Suprapubic skin (tissue), 4 donors: ENCODE measurements at regions not wholly inside any gene's neighbourhood (a gene's known extent, or its start where the extent isn't known, plus 50 kb on each side); places are given as distances from the start of the nearest gene placed in this dataset.

Experiments
- DNase-seq, 2 donors: peaks; one replicate each; pipeline ENCODE4 v3.0.0-alpha.2; 2019; ENCODE audit warnings: low spot score in 2 of 2
- H3K27ac ChIP-seq: fragments of 200-600 bp; sonication (generic); one replicate; pipeline ENCODE4 v1.5.1; 2019
- H3K27me3 ChIP-seq: fragments of 200-600 bp; sonication (generic); one replicate; pipeline ENCODE4 v1.5.1; 2019
- H3K36me3 ChIP-seq: fragments of 200-600 bp; sonication (generic); one replicate; pipeline ENCODE4 v1.5.1; 2019
- H3K4me1 ChIP-seq: fragments of 200-600 bp; sonication (generic); one replicate; pipeline ENCODE4 v1.5.1; 2019
- H3K4me3 ChIP-seq: fragments of 200-600 bp; sonication (generic); one replicate; pipeline ENCODE4 v1.5.1; 2019; ENCODE audit warnings: mild to moderate bottlenecking
- H3K9me3 ChIP-seq: fragments of 200-600 bp; sonication (generic); one replicate; pipeline ENCODE4 v1.5.1; 2019
- EP300 ChIP-seq: sonication (generic); formaldehyde crosslinking; IDR thresholded peaks from one replicate; pipeline ENCODE4 v1.6.1; 2017; ENCODE audit warnings: antibody characterized with exemption
- POLR2A ChIP-seq, 2 donors: fragments of 450-650 bp; IDR thresholded peaks; one replicate each; pipeline ENCODE4 v1.6.1; 2017; ENCODE audit warnings: antibody characterized with exemption in 2 of 2, mild to moderate bottlenecking in 2 of 2, moderate library complexity in 2 of 2
- POLR2AphosphoS5 ChIP-seq, 3 donors: sonication (generic); formaldehyde crosslinking; IDR thresholded peaks; one replicate each; pipeline ENCODE4 v1.6.1; 2017; ENCODE audit warnings: antibody characterized with exemption in 3 of 3
- WGBS: methylation state at CpG from one replicate; pipeline ENCODE4 v1.1.5; 2018; 5-methylcytosine and 5-hydroxymethylcytosine counted together
- TF ChIP-seq, protein P1 (sequence below), 2 donors: fragments of 200-600 bp in 1 of 2; fragments of 450-650 bp in 1 of 2; sonication (generic) in 1 of 2; IDR thresholded peaks; one replicate each; pipeline ENCODE4 v1.5.1; 2016 to 2019; ENCODE audit warnings: antibody characterized with exemption in 2 of 2, mild to moderate bottlenecking in 1 of 2, moderate library complexity in 1 of 2

DNA sequence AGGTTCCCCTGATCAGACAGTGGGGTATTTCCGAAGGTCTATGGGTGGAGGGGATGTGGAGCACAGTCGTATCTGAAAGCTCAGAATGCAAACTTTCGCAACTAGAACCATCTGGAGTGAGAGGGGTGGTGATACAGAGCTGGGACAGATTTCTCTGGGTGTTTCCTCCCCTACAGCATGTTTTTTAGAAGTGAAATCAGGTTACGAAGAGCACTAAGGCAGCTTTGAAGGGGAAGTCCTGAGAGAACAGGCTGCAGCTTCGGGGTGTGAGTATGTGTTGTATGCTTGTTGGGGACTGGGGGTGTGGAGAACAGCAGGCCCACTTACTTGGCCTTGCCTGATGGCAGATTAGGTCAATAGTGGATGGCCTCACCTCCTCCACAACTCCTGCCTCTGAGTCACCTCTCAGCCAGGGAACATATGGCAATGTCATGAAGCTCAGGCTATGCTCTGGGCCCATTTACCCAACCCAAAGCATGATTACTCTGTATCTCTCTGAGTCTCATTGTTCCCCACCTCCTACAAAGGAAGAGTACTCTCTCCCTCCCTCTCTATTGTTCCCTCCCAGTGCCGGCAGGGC lies 107.2 kb upstream of the RASGRP1 start:
- 70% methylated on average over 6 of the region's 6 CpGs for WGBS
- no peaks in the 10 kb centered on the region for H3K9me3 ChIP-seq
- no peaks in the 10 kb centered on the region for H3K36me3 ChIP-seq
- H3K4me3 ChIP-seq: no peak overlapping the region
- DNase-seq: no peak
- H3K27me3 ChIP-seq: no peaks in the 10 kb centered on the region
- H3K27ac ChIP-seq: peak overlapping the region; percentile 7
- TF ChIP-seq POLR2AphosphoS5 (IDR thresholded peaks at IDR 0.05) (no peak), EP300 (no peak)
- TF ChIP-seq, protein P1, sequence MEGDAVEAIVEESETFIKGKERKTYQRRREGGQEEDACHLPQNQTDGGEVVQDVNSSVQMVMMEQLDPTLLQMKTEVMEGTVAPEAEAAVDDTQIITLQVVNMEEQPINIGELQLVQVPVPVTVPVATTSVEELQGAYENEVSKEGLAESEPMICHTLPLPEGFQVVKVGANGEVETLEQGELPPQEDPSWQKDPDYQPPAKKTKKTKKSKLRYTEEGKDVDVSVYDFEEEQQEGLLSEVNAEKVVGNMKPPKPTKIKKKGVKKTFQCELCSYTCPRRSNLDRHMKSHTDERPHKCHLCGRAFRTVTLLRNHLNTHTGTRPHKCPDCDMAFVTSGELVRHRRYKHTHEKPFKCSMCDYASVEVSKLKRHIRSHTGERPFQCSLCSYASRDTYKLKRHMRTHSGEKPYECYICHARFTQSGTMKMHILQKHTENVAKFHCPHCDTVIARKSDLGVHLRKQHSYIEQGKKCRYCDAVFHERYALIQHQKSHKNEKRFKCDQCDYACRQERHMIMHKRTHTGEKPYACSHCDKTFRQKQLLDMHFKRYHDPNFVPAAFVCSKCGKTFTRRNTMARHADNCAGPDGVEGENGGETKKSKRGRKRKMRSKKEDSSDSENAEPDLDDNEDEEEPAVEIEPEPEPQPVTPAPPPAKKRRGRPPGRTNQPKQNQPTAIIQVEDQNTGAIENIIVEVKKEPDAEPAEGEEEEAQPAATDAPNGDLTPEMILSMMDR (IDR thresholded peaks at IDR 0.05): no peak
- H3K4me1 ChIP-seq: no peaks in the 10 kb centered on the region

DNA sequence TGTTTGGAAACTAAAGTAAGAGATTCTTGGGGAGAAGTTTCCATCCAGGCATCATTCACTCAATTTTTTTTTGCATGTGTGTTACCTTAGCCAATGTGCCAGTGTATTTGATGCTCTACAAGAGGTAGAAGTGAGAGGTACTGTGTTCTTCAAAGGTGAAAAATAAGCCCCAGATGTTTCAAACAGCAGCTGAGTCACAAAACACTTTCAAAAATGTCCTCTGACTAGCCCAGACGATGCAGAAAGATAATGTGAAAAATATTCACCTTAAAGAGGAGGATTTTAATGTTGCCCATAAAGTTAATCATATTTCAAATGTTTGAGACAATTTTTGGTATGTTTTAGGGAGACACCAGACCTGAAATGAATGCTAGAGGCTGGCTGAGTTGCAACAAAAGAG lies 107.7 kb upstream of the RASGRP1 start:
- Histone ChIP-seq H3K9me3 (no peaks in the 10 kb centered on the region), H3K4me1 (no peaks in the 10 kb centered on the region), H3K27me3 (no peaks in the 10 kb centered on the region), H3K27ac (no peak overlapping the region), H3K4me3 (no peak overlapping the region), H3K36me3 (no peaks in the 10 kb centered on the region)
- 80% methylated on average over 1 of the region's 1 CpG for WGBS
- TF ChIP-seq, protein P1 (IDR thresholded peaks at IDR 0.05): no peak
- TF ChIP-seq POLR2AphosphoS5 (IDR thresholded peaks at IDR 0.05): no peak
- no peak for TF ChIP-seq POLR2A (IDR thresholded peaks at IDR 0.05)
- TF ChIP-seq EP300: no peak
- no peak for DNase-seq

GRCh38 chr15:38672814-38673670 lies 108.4 kb upstream of the RASGRP1 start:
- DNase-seq: no peak
- H3K27ac ChIP-seq: no peak overlapping the region
- no peaks in the 10 kb centered on the region for H3K4me1 ChIP-seq
- no peaks in the 10 kb centered on the region for H3K9me3 ChIP-seq
- 81% methylated on average over 14 of the region's 14 CpGs for WGBS
- H3K27me3 ChIP-seq: no peaks in the 10 kb centered on the region
- TF ChIP-seq EP300 (no peak), POLR2AphosphoS5 (IDR thresholded peaks at IDR 0.05) (no peak)
- no peak overlapping the region for H3K4me3 ChIP-seq
- no peaks in the 10 kb centered on the region for H3K36me3 ChIP-seq

DNA sequence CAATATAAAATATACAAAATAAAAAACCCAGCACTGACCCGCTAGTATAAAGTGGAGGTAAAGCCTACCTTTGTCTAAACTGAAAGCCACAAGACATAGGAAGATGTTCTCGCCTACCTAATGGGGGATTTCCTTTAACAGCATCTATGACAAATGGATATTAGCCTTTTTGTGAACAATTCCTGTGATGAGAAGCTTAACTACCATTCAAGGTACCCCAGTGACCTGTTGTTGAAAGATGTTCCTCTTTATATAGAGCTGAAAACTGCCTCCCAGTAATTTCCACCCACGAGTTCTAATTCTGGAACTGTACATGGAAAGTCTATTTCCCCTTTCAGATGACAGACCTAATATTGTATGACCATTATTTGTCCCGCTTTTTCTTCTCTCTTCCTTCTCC lies 109.8 kb upstream of the RASGRP1 start:
- Histone ChIP-seq H3K27ac (no peak overlapping the region), H3K27me3 (no peaks in the 10 kb centered on the region), H3K4me1 (no peaks in the 10 kb centered on the region), H3K9me3 (no peaks in the 10 kb centered on the region), H3K4me3 (no peak overlapping the region), H3K36me3 (no peaks in the 10 kb centered on the region)
- TF ChIP-seq POLR2AphosphoS5 (IDR thresholded peaks at IDR 0.05): no peak
- no peak for TF ChIP-seq EP300
- TF ChIP-seq, protein P1 (IDR thresholded peaks at IDR 0.05): no peak
- TF ChIP-seq POLR2A (IDR thresholded peaks at IDR 0.05): no peak
- WGBS: 88% methylated on average over 4 of the region's 4 CpGs
- DNase-seq: no peak

DNA sequence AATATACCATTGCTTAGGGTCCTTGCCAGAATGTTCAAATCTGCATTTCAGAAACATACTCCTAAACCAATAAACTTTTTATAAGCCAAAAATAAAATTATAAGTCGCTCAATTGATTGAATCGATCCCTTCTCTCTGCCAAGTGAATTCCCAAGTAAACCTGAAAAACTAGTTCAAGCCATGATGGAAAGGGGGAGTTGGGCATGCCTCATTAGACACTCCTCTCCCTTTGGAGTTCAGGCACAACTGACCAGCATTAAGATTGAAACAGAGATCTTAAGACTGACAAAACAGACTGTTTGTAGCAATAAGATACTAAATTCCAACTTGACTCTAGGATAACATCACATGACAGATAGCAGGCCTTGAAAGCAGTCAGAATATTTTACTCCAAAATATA lies 113.7 kb upstream of the RASGRP1 start:
- TF ChIP-seq POLR2A (IDR thresholded peaks at IDR 0.05) (no peak), POLR2AphosphoS5 (IDR thresholded peaks at IDR 0.05) (no peak), EP300 (no peak)
- TF ChIP-seq, protein P1 (IDR thresholded peaks at IDR 0.05): no peak
- H3K27me3 ChIP-seq: no peaks in the 10 kb centered on the region
- H3K27ac ChIP-seq: no peak overlapping the region
- no peaks in the 10 kb centered on the region for H3K4me1 ChIP-seq
- no peaks in the 10 kb centered on the region for H3K36me3 ChIP-seq
- H3K4me3 ChIP-seq: no peak overlapping the region
- WGBS: 65% methylated on average over 2 of the region's 2 CpGs
- H3K9me3 ChIP-seq: no peaks in the 10 kb centered on the region
- DNase-seq: no peak
